ENCODE measurements at regions not wholly inside any gene's neighbourhood (a gene's known extent, or its start where the extent isn't known, plus 50 kb on each side); places are given as distances from the start of the nearest gene placed in this dataset.
"Not testable (repeated sequence)": the region's sequence is repeated elsewhere in the genome, so short reads cannot be mapped to it uniquely, and the experiment has no call there.

DNA sequence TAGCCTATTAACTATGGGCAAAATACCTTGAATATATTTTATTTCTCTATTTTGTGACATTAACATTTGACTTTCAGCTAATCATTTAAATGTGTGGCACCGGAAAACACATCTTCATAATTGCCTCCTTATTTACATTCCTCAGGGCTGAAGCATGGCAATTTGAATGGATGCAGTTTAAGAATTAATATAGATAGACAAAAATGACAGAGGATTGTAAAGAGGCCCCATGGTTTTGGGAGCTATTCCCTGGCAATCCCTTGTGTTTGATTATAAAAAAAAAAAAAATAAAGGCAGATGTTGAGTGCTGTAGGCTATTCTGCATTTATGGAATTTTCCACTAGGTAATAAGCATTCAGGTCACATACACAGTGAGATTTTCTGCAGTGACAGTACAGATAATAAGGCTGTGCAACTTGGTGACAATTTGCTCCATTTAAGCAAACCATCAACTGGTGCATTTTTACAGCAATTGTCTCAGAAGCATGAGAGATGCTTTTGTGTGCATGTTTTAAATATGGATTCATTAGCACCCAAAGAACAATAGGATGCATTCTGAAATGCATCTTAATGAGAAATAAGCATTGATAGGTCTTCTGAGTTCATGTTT is 123.2 kb upstream of the SLC38A4 start:
- no peak for DNase-seq

DNA sequence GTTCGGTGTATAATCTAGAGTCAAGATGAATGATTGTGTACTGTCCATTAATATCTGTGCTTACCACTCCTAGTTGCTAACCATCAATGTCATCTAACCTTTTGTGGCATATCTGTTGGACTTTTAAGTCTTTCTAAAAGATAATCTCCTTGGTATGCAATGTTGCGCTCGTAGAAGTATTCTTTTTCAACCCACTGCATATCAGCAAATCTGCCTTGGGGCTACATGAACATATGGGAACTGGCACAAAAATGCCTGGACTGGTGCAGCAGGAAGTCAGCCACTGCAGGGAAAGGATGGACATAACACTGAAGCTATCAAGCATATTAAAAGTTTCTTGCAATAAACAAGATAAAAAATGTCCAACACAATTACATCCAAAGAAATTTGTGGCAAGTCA is 124.3 kb upstream of the SLC38A4 start:
- DNase-seq = no peak

DNA sequence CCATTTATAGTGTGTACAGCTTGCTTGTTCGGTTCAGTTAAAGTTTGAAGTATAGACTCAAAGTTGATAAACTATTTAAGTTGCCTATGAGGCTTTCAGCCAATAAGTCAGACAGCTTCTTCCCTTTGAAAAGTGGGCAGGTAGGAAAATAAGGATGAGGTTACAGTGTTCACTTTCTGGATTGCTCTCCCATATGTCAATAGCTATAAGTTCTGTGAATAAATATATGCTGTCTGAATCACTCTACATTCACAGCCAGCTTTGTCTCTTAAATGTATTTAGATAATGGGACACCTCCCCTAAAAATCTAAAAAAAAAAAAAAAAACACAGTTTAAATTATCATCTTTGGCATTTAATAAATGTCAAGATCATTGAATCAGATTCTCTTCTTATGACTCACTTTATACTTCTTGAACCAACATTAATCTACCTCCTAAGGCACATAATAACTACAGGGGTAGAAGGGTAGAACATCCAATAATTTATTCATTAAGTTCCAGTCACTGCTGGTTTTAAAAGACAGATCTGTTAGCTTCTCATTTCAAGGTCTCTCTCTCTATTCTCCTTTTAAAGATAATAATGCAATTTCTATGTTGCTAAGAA is 126.4 kb upstream of the PCED1B start:
- DNase-seq = no peak

DNA sequence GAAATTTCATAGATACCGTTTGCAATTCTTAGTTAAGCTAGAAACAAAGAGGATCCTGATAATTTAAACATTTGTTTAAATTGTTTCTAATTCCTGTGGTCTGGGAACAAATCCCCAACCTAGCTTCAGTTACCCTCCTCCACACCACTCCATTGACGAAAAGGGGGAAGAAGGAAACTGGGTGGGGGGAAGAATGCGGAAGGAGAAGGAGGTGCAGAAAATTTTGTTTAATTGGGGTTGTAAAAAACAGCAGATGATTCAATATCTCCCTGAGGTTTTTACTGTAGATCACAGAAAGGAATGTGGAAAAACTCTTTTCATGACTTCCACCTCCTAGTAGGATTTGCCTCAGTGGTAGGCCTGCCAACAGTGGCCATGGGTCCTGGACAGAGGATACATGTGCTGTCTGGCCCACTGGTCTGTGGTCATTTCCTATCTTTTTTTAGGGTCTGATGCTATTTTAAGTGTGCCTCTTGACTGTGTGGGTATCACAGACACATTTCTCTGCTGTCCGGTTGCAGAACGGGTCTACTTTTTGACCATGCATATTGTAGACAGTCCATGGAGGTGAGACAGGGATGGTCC is 122.9 kb upstream of the PCED1B start:
- no peak for DNase-seq

DNA sequence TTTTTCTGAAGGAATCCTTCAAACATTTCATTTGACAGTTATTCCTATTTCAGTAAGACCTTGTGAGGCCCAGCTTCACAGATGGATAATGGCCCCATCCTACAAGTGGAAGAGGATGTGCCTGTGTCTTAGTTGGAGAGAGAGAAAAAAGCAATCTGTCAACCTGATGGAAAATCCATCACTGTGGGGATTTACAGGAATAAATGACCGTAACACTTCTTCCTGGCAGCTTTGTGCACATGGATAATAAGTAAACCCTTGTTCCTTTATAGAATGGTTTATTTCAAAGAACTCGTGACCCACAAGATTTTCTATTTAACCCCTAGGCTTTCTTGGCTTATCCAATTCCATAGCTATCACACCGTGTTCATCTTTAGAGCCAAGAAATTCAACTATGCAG is 121.4 kb upstream of the PCED1B start:
- DNase-seq = no peak

DNA sequence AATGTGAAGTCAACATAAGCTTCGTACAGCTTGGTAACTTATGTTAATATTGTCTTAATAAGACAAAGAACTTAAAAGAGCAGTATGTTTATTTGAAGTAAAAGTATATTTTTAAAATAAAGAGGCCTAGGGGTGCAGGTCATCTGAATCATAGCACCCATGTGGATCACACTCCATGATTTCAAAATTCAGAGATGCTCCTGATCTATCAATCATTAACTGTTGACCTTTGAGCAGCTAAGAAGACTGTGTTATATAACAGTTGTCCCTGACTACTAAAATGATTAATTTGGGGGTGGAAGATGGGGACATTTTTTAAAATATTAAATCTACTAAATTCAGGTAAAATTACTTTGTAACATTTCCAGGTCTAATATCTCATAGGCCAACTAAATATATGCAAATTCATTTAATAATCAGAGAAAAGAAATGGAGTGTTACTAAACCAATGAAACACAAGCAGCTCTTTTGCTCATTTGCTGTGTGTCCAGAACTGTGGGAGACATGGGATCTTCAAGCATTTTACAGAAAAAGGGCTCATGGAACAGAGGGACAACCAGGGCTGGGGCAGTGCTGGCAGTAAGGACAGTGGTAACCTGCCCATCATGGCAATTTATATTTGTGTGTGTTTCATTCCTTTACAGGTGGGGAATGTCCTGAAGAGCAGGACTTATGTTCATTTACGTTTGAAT is 120.7 kb upstream of the PCED1B start:
- DNase-seq = no peak

DNA sequence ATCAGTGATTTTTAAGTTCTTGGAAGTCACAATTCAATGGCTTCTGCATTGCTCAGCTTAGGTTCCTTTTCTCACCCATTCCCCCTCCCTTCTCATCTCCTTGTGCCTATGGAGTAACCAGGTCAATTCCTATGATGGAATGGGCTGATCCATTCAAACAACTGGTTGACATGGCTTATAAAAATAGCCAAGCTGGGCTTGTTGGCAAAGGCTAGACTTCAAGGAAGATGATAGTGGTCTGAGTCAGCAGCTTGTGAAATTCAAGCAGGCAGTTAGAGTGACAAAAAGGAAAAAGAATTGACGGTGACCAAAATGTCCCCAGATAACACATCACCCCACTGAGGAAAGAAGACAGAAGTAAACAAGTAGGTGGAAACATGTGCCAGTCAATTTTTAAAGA is 119.9 kb upstream of the PCED1B start:
- DNase-seq = no peak

DNA sequence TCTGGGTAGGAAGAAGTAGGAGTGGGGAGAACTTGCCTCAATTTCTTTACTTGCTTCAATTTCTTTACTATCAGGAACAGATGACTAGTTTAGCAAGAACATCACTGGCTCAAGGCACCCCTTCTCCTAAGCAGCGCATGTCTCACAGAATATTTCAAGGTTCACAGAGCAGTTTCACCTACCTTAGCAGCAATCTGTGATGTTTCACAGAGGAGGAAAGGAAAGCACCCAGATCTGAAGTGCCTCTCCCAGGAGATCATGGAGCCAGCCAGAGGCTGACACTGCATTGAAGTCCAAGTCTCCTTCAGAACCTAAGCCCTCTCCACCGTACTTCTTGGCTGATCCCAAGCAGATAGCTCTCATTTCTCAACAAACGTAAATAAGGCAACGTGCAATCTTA is 118.7 kb upstream of the PCED1B start:
- no peak for DNase-seq

DNA sequence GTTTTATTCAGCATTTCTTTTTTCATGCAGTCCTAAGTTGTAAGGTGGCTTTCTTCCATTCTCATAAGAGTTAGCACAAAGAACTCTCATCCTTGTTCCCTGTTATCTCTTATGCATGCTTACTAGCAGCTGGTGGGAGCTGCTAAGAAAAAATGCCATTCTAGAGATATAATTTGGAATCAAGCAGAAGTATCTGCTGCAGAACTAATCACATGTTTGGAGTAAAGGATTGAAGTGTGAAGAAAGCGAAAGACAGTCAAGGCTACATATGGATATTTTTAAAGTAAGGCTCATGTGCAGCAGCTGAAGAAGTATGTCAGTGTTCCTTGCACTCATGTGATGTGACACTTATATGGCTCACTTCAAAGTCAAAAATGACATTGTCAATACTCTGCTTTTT is 116.2 kb upstream of the PCED1B start:
- no peak for DNase-seq

DNA sequence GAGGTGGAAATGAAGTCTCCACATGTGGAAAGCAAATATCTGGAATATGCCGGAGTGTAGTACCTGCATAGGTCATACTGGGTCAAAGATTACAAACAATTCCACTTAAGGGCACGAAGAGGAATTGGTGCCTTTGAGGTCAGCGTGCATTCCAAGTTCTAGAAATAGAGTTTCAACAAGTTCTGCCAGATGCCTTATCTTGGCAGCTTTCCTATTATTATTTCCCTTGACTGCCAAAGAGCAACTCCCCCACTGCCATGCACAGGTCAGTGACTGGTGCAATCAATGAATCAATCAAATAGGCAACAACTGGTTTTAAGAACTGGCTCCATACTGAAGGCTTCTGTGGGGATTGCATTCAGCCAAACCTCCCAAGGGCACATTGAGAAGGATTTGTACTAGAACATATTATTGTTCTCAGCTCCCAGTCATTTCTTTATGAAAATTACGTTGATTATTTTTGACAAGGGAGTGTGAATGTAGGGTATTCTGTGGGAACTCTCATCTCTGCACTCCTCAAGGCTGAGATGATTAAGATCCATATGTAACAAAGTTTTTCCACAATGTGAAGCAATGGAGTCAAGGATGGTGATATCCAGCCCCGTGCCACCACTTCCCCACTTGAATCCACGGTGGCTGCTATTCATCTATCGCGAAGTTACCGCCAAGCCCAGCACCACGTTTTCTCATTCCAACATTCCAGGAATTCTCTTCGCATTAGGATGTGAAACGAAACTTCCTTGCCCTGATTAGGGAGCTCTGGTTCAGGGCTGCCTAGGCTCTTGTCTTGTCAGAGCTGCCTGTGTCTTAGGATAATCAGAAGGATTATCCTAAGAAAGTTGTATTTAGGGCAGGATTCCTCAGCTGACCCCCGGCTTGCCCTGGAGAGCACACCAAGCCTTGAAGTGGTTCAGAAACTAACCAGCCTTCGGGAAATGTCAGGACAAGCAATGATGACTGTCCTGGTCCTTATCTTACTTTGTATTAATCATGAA is 115.1 kb upstream of the PCED1B start:
- DNase-seq = no peak

DNA sequence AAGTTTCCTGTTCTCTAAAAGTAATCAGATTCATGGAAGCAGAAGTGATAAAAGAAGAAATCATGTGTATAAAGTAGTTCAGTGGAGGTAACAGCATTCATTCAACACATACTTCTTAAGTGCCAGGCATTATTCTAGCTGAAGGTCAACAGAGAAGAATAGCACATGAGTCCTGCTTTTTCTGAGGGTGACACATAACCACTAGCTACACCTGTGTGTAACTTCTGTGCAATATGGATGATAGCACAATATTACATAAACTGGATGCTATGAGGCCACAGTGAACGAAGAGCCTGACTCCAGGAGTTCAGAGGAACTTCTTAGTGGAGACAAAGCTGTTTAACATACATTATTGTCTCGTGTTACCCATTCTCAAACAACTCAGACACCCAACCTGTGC is 114.3 kb upstream of the PCED1B start:
- DNase-seq = no peak

DNA sequence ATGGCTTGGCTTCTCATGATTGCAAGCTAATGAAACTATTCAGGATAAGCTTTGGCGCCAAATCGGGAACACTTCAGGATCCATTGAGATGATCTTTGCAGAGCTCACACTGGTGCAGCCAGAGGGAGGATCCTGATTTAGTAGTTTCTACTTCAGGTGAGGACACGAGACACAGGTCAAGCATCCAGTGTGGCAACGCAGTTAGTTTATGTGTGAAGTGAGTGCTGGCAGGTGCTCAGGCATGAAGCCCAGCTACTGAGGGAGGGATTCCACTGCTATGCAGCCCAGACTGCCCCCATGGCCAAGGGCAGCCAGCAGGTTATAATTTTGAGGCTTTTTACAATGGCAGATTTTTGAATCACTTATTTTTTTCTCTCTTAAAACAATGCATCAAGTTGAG is 113.5 kb upstream of the PCED1B start:
- DNase-seq = no peak

DNA sequence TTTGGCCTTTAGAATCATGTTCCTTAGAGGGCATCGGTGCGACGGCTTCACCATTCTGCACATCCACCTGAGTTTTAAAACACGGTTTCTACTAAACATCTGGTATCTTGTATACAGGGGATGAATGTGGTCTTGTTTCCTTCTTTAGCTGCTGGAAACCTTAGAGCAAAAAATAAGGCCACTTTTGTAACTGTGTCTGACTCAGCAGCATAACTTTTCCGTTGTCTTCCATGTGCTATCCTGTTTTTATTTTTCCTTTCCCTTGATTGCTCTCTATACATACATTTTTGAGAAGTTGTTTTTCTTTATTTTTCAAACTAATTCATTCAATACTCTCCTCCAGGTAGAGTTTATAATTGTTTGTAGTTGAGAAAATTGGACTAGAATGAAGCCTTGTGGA is 108.8 kb upstream of the PCED1B start:
- no peak for DNase-seq

DNA sequence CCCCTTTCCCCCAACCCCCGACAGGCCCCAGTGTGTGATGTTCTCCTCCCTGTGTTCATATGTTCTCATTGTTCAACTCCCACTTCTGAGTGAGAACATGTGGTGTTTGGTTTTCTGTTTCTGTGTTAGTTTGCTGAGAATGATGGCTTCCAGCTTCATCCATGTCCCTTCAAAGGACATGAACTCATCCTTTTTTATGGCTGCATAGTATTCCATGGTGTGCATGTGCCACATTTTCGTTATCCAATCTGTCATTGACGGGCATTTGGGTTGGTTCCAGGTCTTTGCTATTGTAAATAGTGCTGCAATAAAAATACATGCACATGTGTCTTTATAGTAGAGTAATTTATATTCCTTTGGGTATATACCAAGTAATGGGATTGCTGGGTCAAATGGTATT is 105.5 kb upstream of the PCED1B start:
- not testable (repeated sequence) for DNase-seq

DNA sequence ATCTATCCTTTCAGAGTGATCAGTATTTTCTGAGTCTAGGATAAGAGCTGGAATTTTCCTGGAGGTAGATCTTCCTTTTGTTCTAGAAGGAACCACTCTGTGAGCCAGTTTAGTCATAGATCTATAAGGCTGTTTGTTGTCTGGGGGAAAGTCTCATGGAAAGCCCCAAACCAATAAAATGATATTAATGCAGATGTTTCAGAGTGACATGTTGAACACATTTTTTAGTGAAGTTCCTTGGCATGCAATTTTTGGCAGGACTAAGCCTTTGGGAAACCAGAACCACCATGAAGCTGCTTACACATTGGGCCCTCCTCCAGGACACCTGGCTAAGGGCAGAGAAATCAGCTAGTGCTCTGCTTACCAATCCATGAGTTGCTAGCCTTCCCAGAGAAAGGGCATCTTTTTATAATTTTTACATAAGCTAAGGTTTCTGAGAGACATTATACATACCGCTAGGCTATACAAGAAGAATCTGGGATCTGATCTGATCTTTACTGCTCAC is 101.5 kb upstream of the PCED1B start:
- no peak for DNase-seq

DNA sequence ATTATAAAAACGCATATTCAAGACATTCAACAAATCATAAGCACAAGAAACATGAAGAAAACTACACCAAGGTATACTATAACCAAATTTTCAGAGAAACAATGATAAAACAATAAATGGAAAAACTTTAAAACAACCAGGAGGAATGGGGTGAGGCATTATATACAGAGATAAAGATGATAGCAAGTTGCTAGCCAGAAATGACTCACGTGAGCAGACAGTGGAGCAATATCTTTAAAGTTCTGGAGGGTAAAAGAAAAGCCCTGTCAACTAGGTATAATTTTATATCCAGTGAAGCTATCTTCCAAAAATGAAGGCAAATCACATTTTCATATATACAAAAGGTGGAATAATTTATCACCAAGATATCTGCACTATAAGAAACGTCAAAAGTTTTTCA is 97.8 kb upstream of the PCED1B start:
- DNase-seq = no peak

DNA sequence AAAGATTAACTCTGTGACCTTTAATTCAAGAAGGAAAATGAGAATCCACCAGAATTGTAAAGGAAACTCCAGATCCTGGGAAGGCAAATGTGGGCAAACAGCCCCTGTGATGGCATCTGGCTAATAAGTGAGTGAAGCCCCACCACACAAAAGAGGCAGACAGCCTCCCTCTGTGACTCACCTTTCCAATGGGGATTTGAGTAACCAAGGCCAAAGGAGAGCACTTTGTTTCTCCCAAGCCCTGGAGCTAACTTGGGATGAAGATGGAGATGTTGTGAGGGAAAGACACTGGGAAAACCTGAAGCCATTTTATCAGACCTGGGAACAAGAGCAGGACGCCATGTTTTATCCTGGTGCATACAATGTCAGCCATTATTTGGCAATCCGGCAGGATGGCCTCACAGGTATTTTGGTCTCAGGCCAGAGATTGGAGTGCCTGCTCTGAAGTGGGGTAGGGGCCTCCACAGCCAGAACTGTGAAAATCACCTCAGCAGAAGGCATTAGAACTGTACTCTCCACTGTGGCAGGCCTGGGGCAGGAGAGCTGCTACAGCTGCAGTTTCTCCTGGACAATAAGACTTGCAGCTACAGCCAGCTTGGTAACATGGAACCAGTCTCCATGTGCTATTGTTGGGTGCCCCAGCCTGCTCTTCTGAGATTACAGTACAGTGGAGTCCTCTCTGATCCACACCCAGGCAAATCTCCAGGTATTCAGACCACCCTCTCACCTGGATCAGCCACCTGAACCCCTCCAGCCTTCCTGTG is 96.6 kb upstream of the PCED1B start:
- no peak for DNase-seq

DNA sequence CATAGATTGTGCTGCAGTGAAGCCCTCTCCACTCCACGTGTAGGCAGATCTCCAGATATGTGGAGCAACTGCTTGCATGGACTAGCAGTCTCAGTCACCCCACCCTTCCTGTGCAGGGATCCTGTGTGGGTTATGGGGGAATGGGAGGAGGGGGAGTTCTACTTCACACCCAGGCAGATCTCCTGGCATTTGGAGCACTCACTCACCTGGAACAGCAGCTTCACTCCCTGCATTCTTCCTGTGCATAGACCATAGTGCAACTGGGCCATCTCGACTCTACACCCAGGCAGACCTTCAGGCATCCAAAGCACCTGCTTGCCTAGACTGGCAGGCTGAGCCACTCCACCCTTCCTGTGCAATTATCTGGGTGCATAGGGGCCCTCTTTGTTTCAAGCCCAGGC is 96.0 kb upstream of the PCED1B start:
- no peak for DNase-seq

DNA sequence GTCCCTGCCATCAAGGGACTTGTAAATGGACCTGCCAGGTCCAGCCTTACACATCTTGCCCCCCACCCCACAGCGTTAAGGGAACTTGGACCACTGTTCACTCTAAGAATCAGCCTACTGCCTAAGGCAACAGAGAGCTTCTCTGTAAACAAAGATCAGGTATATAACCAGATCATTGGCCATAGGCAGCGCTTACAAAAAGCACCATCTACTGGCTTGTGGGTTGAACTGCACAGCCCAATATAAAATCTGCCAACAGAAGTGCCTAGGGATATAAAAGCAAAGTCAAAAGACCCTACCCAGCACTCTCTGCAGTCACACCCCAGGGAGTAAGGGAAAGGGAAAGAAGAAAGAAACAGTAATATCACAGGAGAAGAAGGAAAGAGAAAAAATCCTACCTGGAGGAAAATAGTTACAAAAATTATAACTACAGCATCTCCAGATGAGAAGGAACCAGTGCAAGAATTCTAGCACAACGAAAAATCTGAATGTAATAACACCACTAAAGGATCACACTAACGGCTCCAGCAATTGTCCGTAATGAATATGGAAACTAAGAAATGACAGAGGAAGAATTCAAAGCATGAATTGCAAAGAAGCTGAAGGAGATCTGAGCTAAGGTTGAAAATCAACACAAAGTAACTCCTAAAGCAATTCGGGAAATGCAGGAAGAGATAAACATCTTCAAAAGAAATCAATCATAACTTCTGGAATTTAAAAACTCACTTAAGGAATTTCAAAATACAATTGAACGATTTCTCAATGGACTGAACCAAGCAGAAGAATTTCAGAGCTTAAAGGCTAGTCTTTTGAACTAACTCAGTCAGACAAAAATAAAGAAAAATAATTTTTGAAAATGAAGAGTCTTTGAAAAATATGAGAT is 95.2 kb upstream of the PCED1B start:
- no peak for DNase-seq

DNA sequence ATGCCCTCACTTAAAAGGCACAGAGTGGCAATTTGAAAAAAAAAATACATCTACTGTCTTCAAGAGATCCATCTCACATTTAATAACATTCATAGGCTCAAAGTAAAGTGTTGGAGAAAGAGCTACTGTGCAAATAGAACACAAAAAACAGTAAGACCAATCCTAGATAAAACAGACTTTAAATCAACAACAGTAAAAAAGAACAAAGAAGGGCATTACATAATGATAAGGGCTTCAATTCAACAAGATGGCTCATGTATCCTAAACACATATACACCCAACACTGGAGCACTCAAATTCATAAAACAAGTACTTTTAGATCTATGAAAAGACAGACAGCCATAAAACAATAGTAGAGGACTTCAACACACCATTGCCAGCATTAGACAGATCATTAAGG is 93.6 kb upstream of the PCED1B start:
- no peak for DNase-seq

DNA sequence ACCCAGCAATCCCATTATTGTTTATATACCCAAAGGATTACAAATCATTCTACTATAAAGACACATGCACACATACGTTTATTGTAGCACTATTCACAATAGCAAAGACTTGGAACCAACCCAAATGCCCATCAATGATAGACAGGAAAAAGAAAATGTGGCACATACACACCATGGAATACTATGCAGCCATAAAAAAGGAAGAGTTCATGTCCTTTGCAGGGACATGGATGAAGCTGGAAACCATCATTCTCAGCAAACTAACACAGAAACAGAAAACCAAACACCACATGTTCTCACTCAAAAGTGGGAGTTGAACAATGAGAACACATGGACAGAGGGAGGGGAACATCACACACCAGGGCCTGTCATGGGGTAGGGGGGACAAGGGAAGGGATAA is 91.3 kb upstream of the PCED1B start:
- not testable (repeated sequence) for DNase-seq

Data from GDM1 (cell line).